ENCODE measurements at regions not wholly inside any gene's neighbourhood (a gene's known extent, or its start where the extent isn't known, plus 50 kb on each side); places are given as distances from the start of the nearest gene placed in this dataset.

DNA sequence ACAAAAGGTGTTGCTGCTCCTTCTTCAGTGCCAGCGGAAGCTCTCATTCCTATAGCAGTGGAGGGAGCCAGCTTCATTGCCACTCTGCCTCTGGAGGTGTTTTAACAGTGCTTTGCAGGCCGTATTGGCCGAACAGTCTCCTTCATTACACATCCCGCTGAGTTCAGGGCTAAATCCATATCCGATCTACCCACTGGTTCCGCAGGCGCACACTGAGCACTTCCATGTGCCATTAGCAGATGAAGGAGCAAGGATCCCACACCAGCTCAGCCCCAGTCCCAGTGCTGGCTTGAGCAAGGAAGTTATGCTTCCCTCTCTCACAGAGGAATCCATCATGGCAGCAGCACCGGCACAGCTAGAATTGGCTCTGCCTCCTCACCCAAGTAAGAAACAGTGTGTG, 121.2 kb upstream of the IRX2 start:
- intact Hi-C loops (cut with micrococcal nuclease), result no loop called here
- Histone ChIP-seq H3K27ac (ENCODE audit: low read depth, low read length) (no peak overlapping the region), H3K36me3 (ENCODE audit: control insufficient read depth in 1 of 2, insufficient read depth in 2 of 2, low read length in 2 of 2) (no peaks in the 10 kb centered on the region), H2AFZ (ENCODE audit: low read depth, low read length, poor library complexity, severe bottlenecking) (no peak overlapping the region), H3K27me3 (ENCODE audit: insufficient read depth, low read length) (no peaks in the 10 kb centered on the region), H3K79me2 (ENCODE audit: insufficient read depth, low read length) (no peaks in the 10 kb centered on the region), H3K9me3 (ENCODE audit: control insufficient read depth in 1 of 2, insufficient read depth in 1 of 2, low read depth in 1 of 2, low read length in 2 of 2) (peaks cover 11 to 37% of the 10 kb centered on the region in 2 experiments; a peak in 2 of 4 replicates), H3K4me3 (replicated peaks in 1 of 2; ENCODE audit: low read depth in 1 of 2, low read length in 2 of 2) (no peak overlapping the region), H3K9me2 (ENCODE audit: insufficient read depth) (no peaks in the 10 kb centered on the region), H3K4me2 (ENCODE audit: low read length) (no peak overlapping the region), H3K9ac (ENCODE audit: low read length) (no peak overlapping the region), H3K4me1 (ENCODE audit: control insufficient read depth in 1 of 2, insufficient read depth in 2 of 2, low read length in 2 of 2) (no peaks in the 10 kb centered on the region), H4K20me1 (ENCODE audit: insufficient read depth) (no peaks in the 10 kb centered on the region)
- DNase-seq (ENCODE audit: low read depth, low spot score) (no peak), ATAC-seq (no peak)
- BruUV-seq (replicated peaks), result no TSS peak
- TF ChIP-seq YY1 (IDR thresholded peaks at IDR 0.05; ENCODE audit: extremely low read depth, insufficient replicate concordance, low read depth, low read length), result no peak
- no peak for TF ChIP-seq JUND (IDR thresholded peaks at IDR 0.05)
- TF ChIP-seq ELF1 (IDR thresholded peaks at IDR 0.05; ENCODE audit: borderline replicate concordance, low read depth), result no peak
- no peak for TF ChIP-seq CBX3 (IDR thresholded peaks at IDR 0.05; ENCODE audit: low read depth)
- TF ChIP-seq EGR1 (IDR thresholded peaks at IDR 0.05; ENCODE audit: low read depth), result no peak
- TF ChIP-seq, protein P1, sequence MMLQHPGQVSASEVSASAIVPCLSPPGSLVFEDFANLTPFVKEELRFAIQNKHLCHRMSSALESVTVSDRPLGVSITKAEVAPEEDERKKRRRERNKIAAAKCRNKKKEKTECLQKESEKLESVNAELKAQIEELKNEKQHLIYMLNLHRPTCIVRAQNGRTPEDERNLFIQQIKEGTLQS (IDR thresholded peaks at IDR 0.05), result no peak
- TF ChIP-seq ZNF274 (IDR thresholded peaks at IDR 0.05; ENCODE audit: low read depth, low read length), result no peak
- TF ChIP-seq FOSL1 (IDR thresholded peaks at IDR 0.05; ENCODE audit: low read depth), result no peak
- no peak for TF ChIP-seq POLR2A (IDR thresholded peaks at IDR 0.05; ENCODE audit: borderline replicate concordance, extremely low read depth, insufficient read depth, insufficient read length)
- TF ChIP-seq TCF7L2 (IDR thresholded peaks at IDR 0.05; ENCODE audit: borderline replicate concordance, extremely low read depth, insufficient read depth, insufficient read length), result no peak
- no peak for TF ChIP-seq SIN3A (IDR thresholded peaks at IDR 0.05; ENCODE audit: low read depth)
- TF ChIP-seq EZH2phosphoT487 (IDR thresholded peaks at IDR 0.05; ENCODE audit: borderline replicate concordance), result no peak
- TF ChIP-seq SRF (IDR thresholded peaks at IDR 0.05; ENCODE audit: low read depth), result no peak
- TF ChIP-seq ZFX (IDR thresholded peaks at IDR 0.05), result no peak
- TF ChIP-seq, protein P2, sequence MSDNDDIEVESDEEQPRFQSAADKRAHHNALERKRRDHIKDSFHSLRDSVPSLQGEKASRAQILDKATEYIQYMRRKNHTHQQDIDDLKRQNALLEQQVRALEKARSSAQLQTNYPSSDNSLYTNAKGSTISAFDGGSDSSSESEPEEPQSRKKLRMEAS (IDR thresholded peaks at IDR 0.05), result no peak
- TF ChIP-seq, protein P3, sequence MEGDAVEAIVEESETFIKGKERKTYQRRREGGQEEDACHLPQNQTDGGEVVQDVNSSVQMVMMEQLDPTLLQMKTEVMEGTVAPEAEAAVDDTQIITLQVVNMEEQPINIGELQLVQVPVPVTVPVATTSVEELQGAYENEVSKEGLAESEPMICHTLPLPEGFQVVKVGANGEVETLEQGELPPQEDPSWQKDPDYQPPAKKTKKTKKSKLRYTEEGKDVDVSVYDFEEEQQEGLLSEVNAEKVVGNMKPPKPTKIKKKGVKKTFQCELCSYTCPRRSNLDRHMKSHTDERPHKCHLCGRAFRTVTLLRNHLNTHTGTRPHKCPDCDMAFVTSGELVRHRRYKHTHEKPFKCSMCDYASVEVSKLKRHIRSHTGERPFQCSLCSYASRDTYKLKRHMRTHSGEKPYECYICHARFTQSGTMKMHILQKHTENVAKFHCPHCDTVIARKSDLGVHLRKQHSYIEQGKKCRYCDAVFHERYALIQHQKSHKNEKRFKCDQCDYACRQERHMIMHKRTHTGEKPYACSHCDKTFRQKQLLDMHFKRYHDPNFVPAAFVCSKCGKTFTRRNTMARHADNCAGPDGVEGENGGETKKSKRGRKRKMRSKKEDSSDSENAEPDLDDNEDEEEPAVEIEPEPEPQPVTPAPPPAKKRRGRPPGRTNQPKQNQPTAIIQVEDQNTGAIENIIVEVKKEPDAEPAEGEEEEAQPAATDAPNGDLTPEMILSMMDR (IDR thresholded peaks at IDR 0.05 in 2 of 3, conservative IDR thresholded peaks at IDR 0.05 in 1 of 3; ENCODE audit: borderline replicate concordance in 1 of 3, insufficient read depth in 1 of 3, low read depth in 2 of 3, low read length in 2 of 3), result no peak
- TF ChIP-seq POLR2AphosphoS5 (IDR thresholded peaks at IDR 0.05; ENCODE audit: low read depth, low read length), result no peak
- no peak for TF ChIP-seq SP1 (IDR thresholded peaks at IDR 0.05; ENCODE audit: low read depth)
- TF ChIP-seq, protein P4, sequence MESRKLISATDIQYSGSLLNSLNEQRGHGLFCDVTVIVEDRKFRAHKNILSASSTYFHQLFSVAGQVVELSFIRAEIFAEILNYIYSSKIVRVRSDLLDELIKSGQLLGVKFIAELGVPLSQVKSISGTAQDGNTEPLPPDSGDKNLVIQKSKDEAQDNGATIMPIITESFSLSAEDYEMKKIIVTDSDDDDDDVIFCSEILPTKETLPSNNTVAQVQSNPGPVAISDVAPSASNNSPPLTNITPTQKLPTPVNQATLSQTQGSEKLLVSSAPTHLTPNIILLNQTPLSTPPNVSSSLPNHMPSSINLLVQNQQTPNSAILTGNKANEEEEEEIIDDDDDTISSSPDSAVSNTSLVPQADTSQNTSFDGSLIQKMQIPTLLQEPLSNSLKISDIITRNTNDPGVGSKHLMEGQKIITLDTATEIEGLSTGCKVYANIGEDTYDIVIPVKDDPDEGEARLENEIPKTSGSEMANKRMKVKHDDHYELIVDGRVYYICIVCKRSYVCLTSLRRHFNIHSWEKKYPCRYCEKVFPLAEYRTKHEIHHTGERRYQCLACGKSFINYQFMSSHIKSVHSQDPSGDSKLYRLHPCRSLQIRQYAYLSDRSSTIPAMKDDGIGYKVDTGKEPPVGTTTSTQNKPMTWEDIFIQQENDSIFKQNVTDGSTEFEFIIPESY (IDR thresholded peaks at IDR 0.05; ENCODE audit: extremely low read depth, insufficient replicate concordance, low read length), result no peak
- ChIA-PET RAD21 (ENCODE audit: low non-redundant PET in 1 of 2, low total read pairs in 2 of 2, uncharacterized antibody in 2 of 2, unreplicated experiment in 2 of 2) (no interaction called here), POLR2A (no interaction called here), CTCF (no interaction called here)
